Mucosa of rectum (tissue), 2 donors: ENCODE measurements at regions not wholly inside any gene's neighbourhood (a gene's known extent, or its start where the extent isn't known, plus 50 kb on each side); places are given as distances from the start of the nearest gene placed in this dataset.

ENCODE experiments used
- H3K27ac ChIP-seq, 2 donors: one replicate each; pipeline ENCODE4 v1.7.0; 2013; ENCODE audit warnings: inconsistent platforms in 2 of 2, low read depth in 2 of 2, low read length in 2 of 2
- H3K27me3 ChIP-seq, 2 donors: one replicate each; pipeline ENCODE4 v1.7.0; 2013; ENCODE audit warnings: low read length in 2 of 2; ENCODE audit not compliant: control insufficient read depth in 2 of 2, insufficient read depth in 2 of 2
- H3K36me3 ChIP-seq, 2 donors: one replicate each; pipeline ENCODE4 v1.7.0; 2013; ENCODE audit warnings: low read length in 2 of 2; ENCODE audit not compliant: control insufficient read depth in 2 of 2, insufficient read depth in 2 of 2
- H3K4me1 ChIP-seq, 2 donors: one replicate each; pipeline ENCODE4 v1.7.0; 2013; ENCODE audit warnings: low read length in 2 of 2, mild to moderate bottlenecking in 1 of 2; ENCODE audit not compliant: control insufficient read depth in 2 of 2, insufficient read depth in 2 of 2
- H3K4me3 ChIP-seq, 2 donors: one replicate each; pipeline ENCODE4 v1.7.0; 2013; ENCODE audit warnings: low read length in 2 of 2
- H3K9ac ChIP-seq, 2 donors: one replicate each; pipeline ENCODE4 v1.7.0; 2013; ENCODE audit warnings: low read length in 2 of 2, low read depth in 1 of 2, mild to moderate bottlenecking in 1 of 2
- H3K9me3 ChIP-seq, 2 donors: one replicate each; pipeline ENCODE4 v1.7.0; 2013; ENCODE audit warnings: low read length in 2 of 2; ENCODE audit not compliant: control insufficient read depth in 2 of 2
- donor health status: healthy.
- donor health status: Normal muscosa, but diverticular disease.

GRCh38 chr5:35438786-35439185, 178.9 kb upstream of the SPEF2 start:
- H3K27me3 ChIP-seq = no peaks in the 10 kb centered on the region
- H3K9me3 ChIP-seq = no peaks in the 10 kb centered on the region
- no peak overlapping the region for H3K9ac ChIP-seq
- H3K27ac ChIP-seq = no peak overlapping the region
- no peak overlapping the region for H3K4me3 ChIP-seq
- H3K4me1 ChIP-seq = peaks cover 0 to 2% of the 10 kb centered on the region in 2 donors
- H3K36me3 ChIP-seq = no peaks in the 10 kb centered on the region

GRCh38 chr5:35438288-35438687, 179.4 kb upstream of the SPEF2 start:
- H3K36me3 ChIP-seq = no peaks in the 10 kb centered on the region
- no peak overlapping the region for H3K27ac ChIP-seq
- peaks cover 0 to 2% of the 10 kb centered on the region in 2 donors for H3K4me1 ChIP-seq
- H3K9ac ChIP-seq = no peak overlapping the region
- no peaks in the 10 kb centered on the region for H3K27me3 ChIP-seq
- no peaks in the 10 kb centered on the region for H3K9me3 ChIP-seq
- no peak overlapping the region for H3K4me3 ChIP-seq

GRCh38 chr5:35436400-35437057, 181.1 kb upstream of the SPEF2 start:
- no peaks in the 10 kb centered on the region for H3K36me3 ChIP-seq
- H3K4me3 ChIP-seq = no peak overlapping the region
- no peak overlapping the region for H3K27ac ChIP-seq
- H3K4me1 ChIP-seq = no peaks in the 10 kb centered on the region
- H3K9ac ChIP-seq = no peak overlapping the region
- no peaks in the 10 kb centered on the region for H3K27me3 ChIP-seq
- no peaks in the 10 kb centered on the region for H3K9me3 ChIP-seq

GRCh38 chr5:35430381-35431162, 187.1 kb upstream of the SPEF2 start:
- Histone ChIP-seq H3K27ac (no peak overlapping the region), H3K9me3 (no peaks in the 10 kb centered on the region), H3K27me3 (no peaks in the 10 kb centered on the region), H3K36me3 (no peaks in the 10 kb centered on the region), H3K9ac (no peak overlapping the region), H3K4me1 (peaks cover 0 to 2% of the 10 kb centered on the region in 2 donors), H3K4me3 (no peak overlapping the region)

GRCh38 chr5:35420200-35420599, 189.9 kb upstream of the PRLR start:
- H3K36me3 ChIP-seq = no peaks in the 10 kb centered on the region
- H3K27me3 ChIP-seq = no peaks in the 10 kb centered on the region
- no peaks in the 10 kb centered on the region for H3K9me3 ChIP-seq
- H3K27ac ChIP-seq = no peak overlapping the region
- H3K4me3 ChIP-seq = no peak overlapping the region
- peaks cover 0 to 4% of the 10 kb centered on the region in 2 donors for H3K4me1 ChIP-seq
- H3K9ac ChIP-seq = no peak overlapping the region

- no peaks in the 10 kb centered on the region for H3K27me3 ChIP-seq
These were observed 186.8 kb upstream of the PRLR start for GRCh38 chr5:35417040-35417439.

GRCh38 chr5:35416217-35416988, 186.1 kb upstream of the PRLR start:
- H3K27ac ChIP-seq = no peak overlapping the region
- no peak overlapping the region for H3K9ac ChIP-seq
- no peaks in the 10 kb centered on the region for H3K27me3 ChIP-seq
- peaks cover 0 to 4% of the 10 kb centered on the region in 2 donors for H3K4me1 ChIP-seq
- H3K9me3 ChIP-seq = no peaks in the 10 kb centered on the region
- H3K36me3 ChIP-seq = no peaks in the 10 kb centered on the region
- H3K4me3 ChIP-seq = no peak overlapping the region

More at GRCh38 chr5:35417040-35417439, 186.8 kb upstream of the PRLR start:
- peaks cover 0 to 4% of the 10 kb centered on the region in 2 donors for H3K4me1 ChIP-seq
- no peak overlapping the region for H3K4me3 ChIP-seq
- no peaks in the 10 kb centered on the region for H3K36me3 ChIP-seq
- H3K9me3 ChIP-seq = no peaks in the 10 kb centered on the region
- no peak overlapping the region for H3K9ac ChIP-seq
- H3K27ac ChIP-seq = no peak overlapping the region

GRCh38 chr5:35415309-35415708, 185.0 kb upstream of the PRLR start:
- Histone ChIP-seq H3K36me3 (no peaks in the 10 kb centered on the region), H3K4me1 (peaks cover 0 to 4% of the 10 kb centered on the region in 2 donors), H3K9me3 (no peaks in the 10 kb centered on the region), H3K4me3 (no peak overlapping the region), H3K9ac (no peak overlapping the region), H3K27me3 (no peaks in the 10 kb centered on the region), H3K27ac (no peak overlapping the region)

GRCh38 chr5:35409361-35409760, 179.1 kb upstream of the PRLR start:
- no peak overlapping the region for H3K4me3 ChIP-seq
- no peaks in the 10 kb centered on the region for H3K4me1 ChIP-seq
- no peak overlapping the region for H3K9ac ChIP-seq
- H3K27me3 ChIP-seq = no peaks in the 10 kb centered on the region
- H3K27ac ChIP-seq = no peak overlapping the region
- H3K36me3 ChIP-seq = no peaks in the 10 kb centered on the region
- H3K9me3 ChIP-seq = no peaks in the 10 kb centered on the region

GRCh38 chr5:35408146-35408545, 177.9 kb upstream of the PRLR start:
- H3K27ac ChIP-seq = no peak overlapping the region
- no peak overlapping the region for H3K4me3 ChIP-seq
- no peaks in the 10 kb centered on the region for H3K27me3 ChIP-seq
- no peak overlapping the region for H3K9ac ChIP-seq
- H3K4me1 ChIP-seq = no peaks in the 10 kb centered on the region
- H3K9me3 ChIP-seq = no peaks in the 10 kb centered on the region
- H3K36me3 ChIP-seq = no peaks in the 10 kb centered on the region
